ENCODE measurements at regions not wholly inside any gene's neighbourhood (a gene's known extent, or its start where the extent isn't known, plus 50 kb on each side); places are given as distances from the start of the nearest gene placed in this dataset.

- H3K27me3 ChIP-seq (ENCODE audit: insufficient read depth, low read length, poor library complexity, severe bottlenecking) = no peaks in the 10 kb centered on the region
- no peak overlapping the region for H3K4me2 ChIP-seq (ENCODE audit: low read depth, low read length, poor library complexity, severe bottlenecking)
- H4K20me1 ChIP-seq (ENCODE audit: insufficient read depth, low read length, poor library complexity, severe bottlenecking) = no peaks in the 10 kb centered on the region
- no peaks in the 10 kb centered on the region for H3F3A ChIP-seq (ENCODE audit: low read depth)
- H3K36me3 ChIP-seq (ENCODE audit: insufficient read depth, low read length) = no peaks in the 10 kb centered on the region
- no peaks in the 10 kb centered on the region for H3K79me2 ChIP-seq (ENCODE audit: insufficient read depth, low read length)
- no peaks in the 10 kb centered on the region for H3K4me1 ChIP-seq (ENCODE audit: insufficient read depth, low read length, poor library complexity, severe bottlenecking)
- H3K4me3 ChIP-seq (ENCODE audit: low read length, poor library complexity, severe bottlenecking) = no peak overlapping the region
- no peak overlapping the region for H2AFZ ChIP-seq (ENCODE audit: low read length)
- no peak overlapping the region for H3K9ac ChIP-seq (ENCODE audit: low read depth, low read length, poor library complexity, severe bottlenecking)
- no peak for TF ChIP-seq EZH2phosphoT487 (IDR thresholded peaks at IDR 0.05; ENCODE audit: borderline replicate concordance)
- no peak for TF ChIP-seq CTCF (conservative IDR thresholded peaks at IDR 0.05; ENCODE audit: low read length)
- H3K9me2 ChIP-seq (replicated peaks; ENCODE audit: low read depth, low read length) = no peaks in the 10 kb centered on the region
- no peaks in the 10 kb centered on the region for H3K9me3 ChIP-seq (ENCODE audit: insufficient read depth, low read depth, low read length)
Measured at GRCh38 chr18:29681578-29681977, 1361.0 kb downstream of the DSC3 start.

GRCh38 chr18:29664278-29665036 lies 1378.1 kb downstream of the DSC3 start:
- H3K4me1 ChIP-seq (ENCODE audit: insufficient read depth, low read length, poor library complexity, severe bottlenecking) = no peaks in the 10 kb centered on the region
- H2AFZ ChIP-seq (ENCODE audit: low read length) = no peak overlapping the region
- no peaks in the 10 kb centered on the region for H3K79me2 ChIP-seq (ENCODE audit: insufficient read depth, low read length)
- TF ChIP-seq CTCF (conservative IDR thresholded peaks at IDR 0.05; ENCODE audit: low read length) (no peak), EZH2phosphoT487 (IDR thresholded peaks at IDR 0.05; ENCODE audit: borderline replicate concordance) (no peak)
- H4K20me1 ChIP-seq (ENCODE audit: insufficient read depth, low read length, poor library complexity, severe bottlenecking) = no peaks in the 10 kb centered on the region
- no peak overlapping the region for H3K4me3 ChIP-seq (ENCODE audit: low read length, poor library complexity, severe bottlenecking)
- H3K9me3 ChIP-seq (ENCODE audit: insufficient read depth, low read depth, low read length) = no peaks in the 10 kb centered on the region
- H3F3A ChIP-seq (ENCODE audit: low read depth) = no peaks in the 10 kb centered on the region
- H3K4me2 ChIP-seq (ENCODE audit: low read depth, low read length, poor library complexity, severe bottlenecking) = no peak overlapping the region
- H3K9me2 ChIP-seq (replicated peaks; ENCODE audit: low read depth, low read length) = no peaks in the 10 kb centered on the region
- H3K9ac ChIP-seq (ENCODE audit: low read depth, low read length, poor library complexity, severe bottlenecking) = no peak overlapping the region
- H3K36me3 ChIP-seq (ENCODE audit: insufficient read depth, low read length) = no peaks in the 10 kb centered on the region
- H3K27me3 ChIP-seq (ENCODE audit: insufficient read depth, low read length, poor library complexity, severe bottlenecking) = no peaks in the 10 kb centered on the region

GRCh38 chr18:29661924-29662323 lies 1380.6 kb downstream of the DSC3 start:
- no peak overlapping the region for H3K9ac ChIP-seq (ENCODE audit: low read depth, low read length, poor library complexity, severe bottlenecking)
- H3K27me3 ChIP-seq (ENCODE audit: insufficient read depth, low read length, poor library complexity, severe bottlenecking) = no peaks in the 10 kb centered on the region
- H3K4me3 ChIP-seq (ENCODE audit: low read length, poor library complexity, severe bottlenecking) = no peak overlapping the region
- H3K9me3 ChIP-seq (ENCODE audit: insufficient read depth, low read depth, low read length) = no peaks in the 10 kb centered on the region
- H3K4me1 ChIP-seq (ENCODE audit: insufficient read depth, low read length, poor library complexity, severe bottlenecking) = no peaks in the 10 kb centered on the region
- TF ChIP-seq EZH2phosphoT487 (IDR thresholded peaks at IDR 0.05; ENCODE audit: borderline replicate concordance) (no peak), CTCF (conservative IDR thresholded peaks at IDR 0.05; ENCODE audit: low read length) (no peak)
- H3K9me2 ChIP-seq (replicated peaks; ENCODE audit: low read depth, low read length) = no peaks in the 10 kb centered on the region
- H3K36me3 ChIP-seq (ENCODE audit: insufficient read depth, low read length) = no peaks in the 10 kb centered on the region
- H3K79me2 ChIP-seq (ENCODE audit: insufficient read depth, low read length) = no peaks in the 10 kb centered on the region
- H3K4me2 ChIP-seq (ENCODE audit: low read depth, low read length, poor library complexity, severe bottlenecking) = no peak overlapping the region
- no peaks in the 10 kb centered on the region for H3F3A ChIP-seq (ENCODE audit: low read depth)
- no peak overlapping the region for H2AFZ ChIP-seq (ENCODE audit: low read length)
- no peaks in the 10 kb centered on the region for H4K20me1 ChIP-seq (ENCODE audit: insufficient read depth, low read length, poor library complexity, severe bottlenecking)
